Sciatic nerve (tissue), 2 donors: ENCODE measurements at regions not wholly inside any gene's neighbourhood (a gene's known extent, or its start where the extent isn't known, plus 50 kb on each side); places are given as distances from the start of the nearest gene placed in this dataset.

ENCODE experiments used
- ATAC-seq: fragments of 200-7000 bp; cut with Tn5 transposase; one replicate; pipeline ENCODE4 v1.9.1; 2020; ENCODE audit warnings: mild to moderate bottlenecking, moderate library complexity
- DNase-seq: peaks from one replicate; pipeline ENCODE4 v3.0.0-alpha.2; 2020; ENCODE audit warnings: low spot score
- intact Hi-C: fragments of 100-400 bp; cut with DNase I; formaldehyde crosslinking; loops from one replicate; pipeline ENCODE4 v1.14.2; 2022
- donor health status: DM: no; HTN: no; CAD: no.
- donor health status: DM: no; HTN: no; CAD: no.

GRCh38 chrX:43002526-43003203, 224.7 kb upstream of the PPP1R2C start:
- no peak for DNase-seq
- intact Hi-C loops, result no loop called here
- ATAC-seq, result no peak

- intact Hi-C loops, result no loop called here
- no peak for DNase-seq
- ATAC-seq, result no peak
These were observed 225.2 kb upstream of the PPP1R2C start for GRCh38 chrX:43003204-43003565.

- intact Hi-C loops, result no loop called here
- DNase-seq (no peak), ATAC-seq (no peak)
These were observed 226.0 kb upstream of the PPP1R2C start for GRCh38 chrX:43003939-43004338.

GRCh38 chrX:43005561-43005960, 227.6 kb upstream of the PPP1R2C start:
- no peak for ATAC-seq
- no peak for DNase-seq
- intact Hi-C loops, result no loop called here

GRCh38 chrX:43008356-43008755, 230.4 kb upstream of the PPP1R2C start:
- DNase-seq (no peak), ATAC-seq (no peak)
- intact Hi-C loops, result no loop called here

GRCh38 chrX:43016021-43016420, 238.1 kb upstream of the PPP1R2C start:
- no peak for DNase-seq
- ATAC-seq, result no peak
- intact Hi-C loops, result no loop called here

GRCh38 chrX:43018031-43018430, 240.1 kb upstream of the PPP1R2C start:
- DNase-seq, result no peak
- no peak for ATAC-seq
- intact Hi-C loops, result no loop called here

- intact Hi-C loops, result no loop called here
These were observed 241.1 kb upstream of the PPP1R2C start for GRCh38 chrX:43019021-43019420.

GRCh38 chrX:43025806-43026315, 247.9 kb upstream of the PPP1R2C start:
- intact Hi-C loops, result no loop called here
- no peak for DNase-seq

More at GRCh38 chrX:43019021-43019420, 241.1 kb upstream of the PPP1R2C start:
- no peak for DNase-seq
- no peak for ATAC-seq

GRCh38 chrX:43064096-43064495, 286.1 kb upstream of the PPP1R2C start:
- intact Hi-C loops, result no loop called here
- ATAC-seq (no peak), DNase-seq (no peak)

More at GRCh38 chrX:43025806-43026315, 247.9 kb upstream of the PPP1R2C start:
- ATAC-seq, result no peak

GRCh38 chrX:43065978-43066377, 288.0 kb upstream of the PPP1R2C start:
- intact Hi-C loops, result no loop called here
- DNase-seq, result no peak
- ATAC-seq, result peak; percentile 61

GRCh38 chrX:43068639-43069038, 290.7 kb upstream of the PPP1R2C start:
- DNase-seq, result no peak
- no peak for ATAC-seq
- intact Hi-C loops, result no loop called here

- ATAC-seq, result no peak
- DNase-seq, result no peak
- intact Hi-C loops, result no loop called here
These were observed 305.1 kb upstream of the PPP1R2C start for GRCh38 chrX:43083016-43083415.

- intact Hi-C loops, result no loop called here
- DNase-seq, result no peak
- ATAC-seq, result no peak
These were observed 309.9 kb upstream of the PPP1R2C start for GRCh38 chrX:43087830-43088229.

- no peak for ATAC-seq
- intact Hi-C loops, result no loop called here
- DNase-seq, result no peak
These were observed 318.9 kb upstream of the PPP1R2C start for GRCh38 chrX:43096830-43097229.

GRCh38 chrX:43106009-43106408, 328.0 kb upstream of the PPP1R2C start:
- no peak for ATAC-seq
- intact Hi-C loops, result no loop called here

GRCh38 chrX:43108828-43109227, 330.9 kb upstream of the PPP1R2C start:
- no peak for ATAC-seq
- intact Hi-C loops, result no loop called here
- DNase-seq, result no peak

More at GRCh38 chrX:43106009-43106408, 328.0 kb upstream of the PPP1R2C start:
- DNase-seq, result no peak

- DNase-seq (no peak), ATAC-seq (no peak)
- intact Hi-C loops, result no loop called here
These were observed 343.7 kb upstream of the PPP1R2C start for GRCh38 chrX:43121637-43122036.

GRCh38 chrX:43139645-43140044, 361.7 kb upstream of the PPP1R2C start:
- no peak for ATAC-seq
- DNase-seq, result no peak
- intact Hi-C loops, result no loop called here

GRCh38 chrX:43140582-43140981, 362.6 kb upstream of the PPP1R2C start:
- intact Hi-C loops, result no loop called here
- no peak for DNase-seq
- no peak for ATAC-seq

- no peak for DNase-seq
- intact Hi-C loops, result no loop called here
- no peak for ATAC-seq
These were observed 363.9 kb upstream of the PPP1R2C start for GRCh38 chrX:43141885-43142284.
